ENCODE measurements at regions not wholly inside any gene's neighbourhood (a gene's known extent, or its start where the extent isn't known, plus 50 kb on each side); places are given as distances from the start of the nearest gene placed in this dataset.
"Not testable (repeated sequence)": the region's sequence is repeated elsewhere in the genome, so short reads cannot be mapped to it uniquely, and the experiment has no call there.

DNA sequence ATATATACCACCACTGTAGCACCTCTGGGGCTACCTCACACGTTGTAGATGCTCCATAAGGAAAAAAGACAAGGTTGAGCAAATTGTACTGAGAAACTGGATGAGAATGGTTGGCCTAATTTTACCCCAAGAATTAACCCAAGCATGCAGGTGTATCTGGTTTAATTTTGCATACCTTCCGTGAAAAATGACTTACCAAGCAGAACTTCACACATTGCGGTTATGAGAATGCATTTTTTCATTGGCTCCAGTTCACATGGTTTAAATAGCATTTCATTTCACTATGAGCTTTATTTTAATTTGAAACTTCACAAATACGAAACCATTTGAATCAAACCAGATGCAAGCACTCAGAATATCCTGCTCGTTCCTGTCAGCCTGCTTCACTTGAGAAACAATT, 512.2 kb downstream of the LTN1 start:
- TF ChIP-seq, protein P1, sequence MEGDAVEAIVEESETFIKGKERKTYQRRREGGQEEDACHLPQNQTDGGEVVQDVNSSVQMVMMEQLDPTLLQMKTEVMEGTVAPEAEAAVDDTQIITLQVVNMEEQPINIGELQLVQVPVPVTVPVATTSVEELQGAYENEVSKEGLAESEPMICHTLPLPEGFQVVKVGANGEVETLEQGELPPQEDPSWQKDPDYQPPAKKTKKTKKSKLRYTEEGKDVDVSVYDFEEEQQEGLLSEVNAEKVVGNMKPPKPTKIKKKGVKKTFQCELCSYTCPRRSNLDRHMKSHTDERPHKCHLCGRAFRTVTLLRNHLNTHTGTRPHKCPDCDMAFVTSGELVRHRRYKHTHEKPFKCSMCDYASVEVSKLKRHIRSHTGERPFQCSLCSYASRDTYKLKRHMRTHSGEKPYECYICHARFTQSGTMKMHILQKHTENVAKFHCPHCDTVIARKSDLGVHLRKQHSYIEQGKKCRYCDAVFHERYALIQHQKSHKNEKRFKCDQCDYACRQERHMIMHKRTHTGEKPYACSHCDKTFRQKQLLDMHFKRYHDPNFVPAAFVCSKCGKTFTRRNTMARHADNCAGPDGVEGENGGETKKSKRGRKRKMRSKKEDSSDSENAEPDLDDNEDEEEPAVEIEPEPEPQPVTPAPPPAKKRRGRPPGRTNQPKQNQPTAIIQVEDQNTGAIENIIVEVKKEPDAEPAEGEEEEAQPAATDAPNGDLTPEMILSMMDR (IDR thresholded peaks at IDR 0.05; ENCODE audit: low read depth, low read length), result no peak
- no peaks in the 10 kb centered on the region for H3K9me3 ChIP-seq (ENCODE audit: control insufficient read depth, insufficient read depth, low read length)
- ChIA-PET CTCF (interaction anchor here (0.5 kb wide), 1 partner anchor 93 kb away, joined by 6 read pairs; no protein-coding TSS in a partner anchor), POLR2A (no interaction called here)
- no peak overlapping the region for H3K27ac ChIP-seq (ENCODE audit: low read depth, low read length)
- no peaks in the 10 kb centered on the region for H3K27me3 ChIP-seq (ENCODE audit: control insufficient read depth, insufficient read depth, low read length)
- no peak for DNase-seq (ENCODE audit: low read depth, low spot score)
- H3K4me3 ChIP-seq (ENCODE audit: low read depth, low read length), result no peak overlapping the region

DNA sequence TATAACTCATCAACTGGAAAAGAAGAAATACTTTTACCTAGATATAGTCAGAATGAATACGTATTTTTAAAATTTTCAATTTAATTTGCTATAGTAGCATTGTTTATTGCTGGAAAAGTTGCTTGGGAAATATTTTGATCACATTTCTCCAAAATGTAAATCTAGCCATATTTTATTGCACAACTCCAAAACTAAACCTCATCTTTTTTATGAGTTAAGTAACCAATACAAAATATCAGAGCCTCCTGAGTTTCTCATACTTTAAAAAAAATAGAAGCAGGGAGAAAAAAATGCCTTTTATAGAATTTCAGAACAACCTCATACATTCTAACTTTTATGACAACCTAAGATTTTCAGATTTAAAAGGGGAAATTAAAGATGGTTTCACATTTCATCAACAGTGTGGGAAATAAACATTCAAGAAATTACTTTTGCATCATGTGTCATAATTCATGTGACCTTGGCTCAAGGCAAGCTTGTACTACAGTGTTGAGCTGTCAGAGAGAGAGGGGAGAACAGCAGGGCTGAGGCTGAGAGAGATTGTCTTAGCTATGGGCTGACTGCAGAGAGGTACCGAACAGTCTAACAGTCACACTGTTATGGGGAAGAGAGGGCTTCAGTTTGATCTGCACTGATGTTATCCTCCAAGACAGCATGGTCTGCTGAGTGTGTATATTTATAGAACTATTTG, 519.0 kb downstream of the LTN1 start:
- CTCF ChIA-PET, result interaction anchor here (1.1 kb wide), 1 partner anchor 271 kb away, joined by 3 read pairs; no protein-coding TSS in a partner anchor
- no peak for DNase-seq (ENCODE audit: low read depth, low spot score)

DNA sequence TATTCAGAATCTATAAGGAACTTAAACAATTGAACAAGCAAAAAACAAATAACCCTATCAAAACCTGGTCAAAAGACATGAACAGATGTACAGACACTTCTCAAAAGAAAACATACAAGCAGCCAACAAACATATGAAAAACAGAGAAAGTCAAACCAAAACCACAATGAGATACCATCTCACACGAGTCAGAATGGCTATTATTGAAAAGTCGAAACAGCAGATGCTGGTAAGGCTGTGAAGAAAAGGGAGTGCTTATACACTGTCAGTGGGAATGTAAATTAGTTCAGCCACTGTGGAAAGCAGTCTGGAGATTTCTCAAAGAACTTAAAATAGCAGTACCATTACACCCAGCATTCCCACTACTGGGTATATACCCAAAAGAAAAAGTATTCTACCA, 520.1 kb downstream of the LTN1 start:
- POLR2A ChIA-PET; H3K27me3 ChIP-seq (ENCODE audit: control insufficient read depth, insufficient read depth, low read length); H3K27ac ChIP-seq (ENCODE audit: low read depth, low read length); H3K9me3 ChIP-seq (ENCODE audit: control insufficient read depth, insufficient read depth, low read length); CTCF ChIA-PET; H3K4me3 ChIP-seq (ENCODE audit: low read depth, low read length); DNase-seq (ENCODE audit: low read depth, low spot score): not testable (repeated sequence)

More for the DNA sequence above, 519.0 kb downstream of the LTN1 start:
- POLR2A ChIA-PET, result interaction anchor here (0.7 kb wide), 1 partner anchor 81 kb away, joined by 3 read pairs; no protein-coding TSS in a partner anchor
- no peaks in the 10 kb centered on the region for H3K9me3 ChIP-seq (ENCODE audit: control insufficient read depth, insufficient read depth, low read length)
- H3K4me3 ChIP-seq (ENCODE audit: low read depth, low read length), result no peak overlapping the region
- H3K27ac ChIP-seq (ENCODE audit: low read depth, low read length), result peak overlapping the region; percentile 3
- no peaks in the 10 kb centered on the region for H3K27me3 ChIP-seq (ENCODE audit: control insufficient read depth, insufficient read depth, low read length)
- TF ChIP-seq, protein P1 (IDR thresholded peaks at IDR 0.05; ENCODE audit: low read depth, low read length), result no peak

DNA sequence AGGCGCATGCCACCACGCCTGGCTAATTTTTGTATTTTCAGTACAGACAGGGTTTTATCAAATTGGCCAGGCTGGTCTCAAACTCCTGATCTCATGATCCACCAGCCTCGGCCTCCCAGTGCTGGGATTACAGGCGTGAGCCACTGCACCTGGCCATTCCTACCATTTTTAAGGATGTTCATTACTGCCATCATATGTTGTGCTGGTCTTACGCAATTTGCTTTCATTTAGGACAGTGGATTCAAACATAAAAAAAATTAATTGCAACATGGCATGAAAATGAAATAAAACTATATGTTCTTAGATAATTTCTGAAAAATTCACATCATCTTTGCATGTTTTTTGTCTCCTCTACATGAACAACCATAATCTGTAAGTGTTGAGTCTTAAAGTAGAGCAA, 527.7 kb downstream of the LTN1 start:
- POLR2A ChIA-PET, result no interaction called here
- CTCF ChIA-PET, result interaction anchor here (0.7 kb wide), 1 partner anchor 18 kb away, joined by 6 read pairs; no protein-coding TSS in a partner anchor
- no peak overlapping the region for H3K4me3 ChIP-seq (ENCODE audit: low read depth, low read length)
- TF ChIP-seq, protein P1 (IDR thresholded peaks at IDR 0.05; ENCODE audit: low read depth, low read length), result no peak
- H3K27ac ChIP-seq (ENCODE audit: low read depth, low read length), result no peak overlapping the region
- no peak for DNase-seq (ENCODE audit: low read depth, low spot score)
- no peaks in the 10 kb centered on the region for H3K9me3 ChIP-seq (ENCODE audit: control insufficient read depth, insufficient read depth, low read length)
- no peaks in the 10 kb centered on the region for H3K27me3 ChIP-seq (ENCODE audit: control insufficient read depth, insufficient read depth, low read length)

DNA sequence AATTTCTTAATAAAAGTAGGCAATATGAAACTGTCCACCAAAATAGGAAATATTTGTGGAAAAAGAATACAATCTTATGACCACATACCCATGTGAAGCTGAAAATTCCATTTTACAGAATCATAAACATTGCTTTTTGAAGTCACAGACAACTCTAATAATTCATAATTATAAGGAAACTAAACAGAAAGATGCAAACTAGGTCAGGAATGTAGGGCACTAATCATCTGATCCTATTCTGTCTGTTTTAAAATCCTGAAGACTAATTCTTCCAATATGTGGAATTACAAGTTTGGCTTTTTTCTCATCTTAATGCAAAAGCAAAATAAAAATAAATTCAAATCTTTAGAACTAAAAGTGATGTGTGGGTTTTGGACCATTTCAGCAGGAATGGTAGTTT, 528.6 kb downstream of the LTN1 start:
- TF ChIP-seq, protein P1 (IDR thresholded peaks at IDR 0.05; ENCODE audit: low read depth, low read length), result no peak
- no peak overlapping the region for H3K4me3 ChIP-seq (ENCODE audit: low read depth, low read length)
- DNase-seq (ENCODE audit: low read depth, low spot score), result no peak
- no peaks in the 10 kb centered on the region for H3K27me3 ChIP-seq (ENCODE audit: control insufficient read depth, insufficient read depth, low read length)
- no peak overlapping the region for H3K27ac ChIP-seq (ENCODE audit: low read depth, low read length)
- ChIA-PET POLR2A (no interaction called here), CTCF (no interaction called here)
- H3K9me3 ChIP-seq (ENCODE audit: control insufficient read depth, insufficient read depth, low read length), result no peaks in the 10 kb centered on the region
